ENCODE measurements at regions not wholly inside any gene's neighbourhood (a gene's known extent, or its start where the extent isn't known, plus 50 kb on each side); places are given as distances from the start of the nearest gene placed in this dataset.

- DNase-seq = no peak
These were observed 180.1 kb downstream of the ACTL7B start for GRCh38 chr9:108675708-108676107.

DNA sequence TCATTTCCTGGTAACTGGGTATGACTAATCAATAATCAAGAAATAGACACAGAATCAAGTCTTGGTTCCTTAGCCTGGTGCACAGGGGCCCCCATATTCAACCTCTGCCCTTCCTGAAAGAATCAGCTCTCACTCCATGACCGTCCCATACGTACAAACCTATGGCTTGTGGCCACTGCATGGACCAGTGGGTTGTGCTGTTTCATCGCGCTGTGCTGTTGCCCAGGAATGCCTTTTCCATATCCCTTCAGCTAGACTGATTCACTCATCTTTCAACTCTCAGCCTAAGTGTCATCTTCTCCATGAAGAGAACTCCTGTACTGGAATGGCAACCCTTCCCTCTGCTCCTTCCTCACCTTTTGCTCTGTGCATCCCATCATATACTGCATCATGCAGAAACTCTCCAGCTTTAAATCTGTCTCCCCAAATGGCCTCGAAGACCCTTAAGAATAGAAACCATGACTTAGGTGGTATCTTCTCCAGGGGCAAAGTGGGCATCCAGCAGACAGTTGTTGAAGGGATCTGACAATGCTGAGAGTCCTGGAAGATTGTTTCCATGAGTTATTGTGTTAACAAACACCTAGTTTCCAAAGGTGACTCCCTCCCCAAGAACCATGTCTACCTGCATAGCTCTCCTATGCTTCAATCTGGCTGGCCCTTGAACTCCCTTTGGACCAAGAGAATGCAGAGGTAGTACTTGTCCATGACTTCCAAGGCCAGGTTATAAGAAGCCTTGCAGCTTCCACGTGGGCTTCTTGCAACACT, 180.8 kb downstream of the ACTL7B start:
- no peak for DNase-seq

GRCh38 chr9:108673386-108673785, 182.4 kb downstream of the ACTL7B start:
- DNase-seq = no peak

GRCh38 chr9:108672475-108673190, 183.2 kb downstream of the ACTL7B start:
- DNase-seq = no peak

- DNase-seq = no peak
These were observed 184.0 kb downstream of the ACTL7B start for GRCh38 chr9:108671794-108672193.

DNA sequence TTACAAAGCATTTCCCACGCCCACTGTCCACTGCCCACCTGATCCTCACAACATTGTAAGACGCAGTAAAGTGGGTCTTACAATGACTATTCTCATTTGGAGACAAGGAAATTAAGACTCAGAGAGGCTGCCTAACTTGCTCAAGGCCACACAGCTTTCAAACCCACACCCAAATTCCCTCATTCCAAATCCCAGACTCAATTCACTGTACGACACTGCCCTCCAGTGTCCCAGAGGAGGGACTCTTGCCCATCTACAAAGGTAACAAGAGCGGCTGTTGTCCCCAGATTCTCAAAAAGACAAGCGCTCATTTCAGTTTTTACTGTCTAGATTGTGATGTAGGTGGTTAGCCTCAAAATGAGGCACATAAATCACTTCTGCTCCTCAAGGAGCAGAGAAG, 184.6 kb downstream of the ACTL7B start:
- no peak for DNase-seq

GRCh38 chr9:108668938-108669335, 186.8 kb downstream of the ACTL7B start:
- DNase-seq = no peak

GRCh38 chr9:108668191-108668937, 187.4 kb downstream of the ACTL7B start:
- no peak for DNase-seq

GRCh38 chr9:108666240-108666784, 189.5 kb downstream of the ACTL7B start:
- DNase-seq = no peak

GRCh38 chr9:108665521-108666239, 190.1 kb downstream of the ACTL7B start:
- no peak for DNase-seq

DNA sequence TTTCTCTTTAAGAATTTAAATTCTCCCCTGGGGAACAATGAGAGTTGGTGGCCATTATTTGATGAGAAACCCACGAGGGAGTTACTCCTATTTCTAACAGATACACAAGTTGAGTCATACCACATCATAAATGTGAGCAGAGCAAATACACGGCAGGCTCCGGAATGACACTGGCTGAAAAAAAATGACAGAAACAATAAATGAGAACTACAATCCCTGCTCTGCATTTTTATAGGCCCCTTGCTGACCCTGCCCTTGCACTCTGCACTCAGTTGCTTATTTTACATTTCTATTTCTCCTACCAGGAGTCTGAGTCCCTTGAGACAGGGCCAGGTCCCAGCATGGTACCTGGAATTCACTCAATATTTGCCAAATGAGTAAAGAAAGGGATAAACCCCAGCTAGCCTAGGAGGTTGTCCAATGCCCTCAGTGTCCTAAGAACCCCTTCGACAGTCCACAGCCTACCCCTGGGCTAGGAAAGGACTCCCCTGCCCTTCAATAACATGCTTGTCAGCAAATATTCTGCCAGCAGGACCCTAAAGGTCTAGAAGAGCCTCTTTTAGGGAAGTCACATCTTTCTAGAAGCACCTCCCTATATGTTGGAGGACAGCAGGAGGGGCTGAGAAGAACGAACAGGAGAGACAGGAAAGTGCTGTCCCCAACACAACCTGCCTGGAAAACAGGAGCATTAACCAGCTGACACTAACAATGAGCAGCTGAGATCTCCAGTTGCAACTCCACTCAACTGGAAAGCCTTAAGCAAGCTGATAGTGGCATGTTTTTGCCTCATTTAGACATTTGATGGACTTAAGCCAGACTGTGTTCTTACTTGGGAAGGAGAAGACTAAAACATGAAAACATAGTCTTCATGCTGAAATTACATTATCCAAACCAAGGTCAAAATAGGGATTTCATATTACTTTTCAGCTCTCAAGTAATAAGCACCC, 191.2 kb downstream of the ACTL7B start:
- peak; percentile 26 for DNase-seq

DNA sequence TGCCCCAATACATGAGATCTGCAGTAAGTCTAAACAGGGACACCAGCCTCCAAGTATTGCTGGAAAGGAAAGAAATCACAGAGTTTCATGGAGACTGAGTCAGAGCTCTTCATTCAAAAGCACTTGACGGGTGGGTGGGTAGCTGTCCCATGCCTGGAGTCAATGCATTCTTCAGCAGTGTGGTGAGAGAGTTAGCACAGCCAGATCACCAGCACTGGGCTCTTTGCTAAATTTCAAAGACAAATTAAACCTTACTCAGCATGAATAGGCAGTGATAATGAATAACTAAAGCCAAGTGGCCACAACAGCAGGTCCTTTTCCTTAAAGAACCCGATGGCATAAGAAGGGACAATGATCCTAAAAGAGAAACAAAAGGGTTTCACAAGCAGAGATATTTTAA, 192.4 kb downstream of the ACTL7B start:
- no peak for DNase-seq

- DNase-seq = no peak
These were observed 192.8 kb downstream of the ACTL7B start for GRCh38 chr9:108662956-108663355.

- no peak for DNase-seq
These were observed 193.5 kb downstream of the ACTL7B start for GRCh38 chr9:108662091-108662875.

GRCh38 chr9:108656566-108656965, 199.2 kb downstream of the ACTL7B start:
- DNase-seq = no peak

DNA sequence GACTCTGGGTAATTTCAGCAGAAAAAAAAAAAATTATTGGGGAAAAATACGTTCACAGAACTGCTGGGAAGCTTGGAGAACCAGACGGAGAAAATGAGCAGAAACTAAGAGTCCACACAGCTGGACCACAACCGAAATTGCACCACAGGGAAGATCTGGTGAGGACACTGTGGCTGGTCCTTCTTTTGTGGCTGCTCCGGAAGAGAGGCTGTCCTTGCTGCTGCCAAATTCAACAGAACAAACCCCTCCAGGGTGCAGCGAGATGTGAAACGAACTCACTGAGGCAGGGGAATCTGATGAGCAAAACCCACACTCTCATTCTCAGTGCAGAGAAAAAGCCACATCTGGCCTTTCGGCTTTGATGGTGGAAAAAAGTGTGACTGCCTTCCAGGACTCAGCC, 200.0 kb downstream of the ACTL7B start:
- no peak for DNase-seq

DNA sequence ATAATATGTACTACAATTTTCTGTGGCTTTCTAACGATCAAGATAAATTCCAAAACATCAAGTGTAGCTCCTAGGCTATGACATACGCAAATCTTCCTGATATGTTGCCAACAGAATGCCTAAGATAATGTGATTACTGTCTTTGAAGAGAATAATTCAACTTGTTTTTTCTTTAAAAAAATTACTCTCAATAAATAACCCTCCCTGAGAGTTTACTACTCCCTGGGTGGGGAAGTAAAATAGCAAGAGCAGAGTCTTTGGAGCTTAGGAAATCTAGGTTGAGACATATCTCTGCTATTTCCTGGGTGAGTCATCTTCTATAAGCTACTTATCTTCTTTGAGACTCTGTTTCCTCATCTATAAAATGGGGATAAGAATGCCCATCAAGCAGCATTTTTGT, 201.2 kb downstream of the ACTL7B start:
- no peak for DNase-seq

GRCh38 chr9:108652851-108653250, 202.9 kb downstream of the ACTL7B start:
- no peak for DNase-seq

GRCh38 chr9:108650826-108651225, 205.0 kb downstream of the ACTL7B start:
- no peak for DNase-seq

GRCh38 chr9:108645520-108645919, 210.3 kb downstream of the ACTL7B start:
- no peak for DNase-seq

All from left kidney (tissue), 1 donor.